GM12873 (cell line): ENCODE measurements at regions not wholly inside any gene's neighbourhood (a gene's known extent, or its start where the extent isn't known, plus 50 kb on each side); places are given as distances from the start of the nearest gene placed in this dataset.

Experiments used
- CTCF ChIP-seq: IDR thresholded peaks from 2 replicates; pipeline ENCODE4 v1.5.1; 2012; ENCODE audit warnings: low read depth, mild to moderate bottlenecking, moderate library complexity, low read length, control low read depth; ENCODE audit not compliant: insufficient read depth; ENCODE audit errors: missing control alignments

- no peak for TF ChIP-seq CTCF
These were observed 146.3 kb downstream of the CDCA7 start for GRCh38 chr2:173500953-173501352.

- TF ChIP-seq CTCF, result no peak
These were observed 147.6 kb downstream of the CDCA7 start for GRCh38 chr2:173502296-173502695.

GRCh38 chr2:173511357-173511756 is 156.7 kb downstream of the CDCA7 start:
- no peak for TF ChIP-seq CTCF

- no peak for TF ChIP-seq CTCF
These were observed 157.3 kb downstream of the CDCA7 start for GRCh38 chr2:173511942-173512341.

- TF ChIP-seq CTCF, result no peak
These were observed 158.5 kb downstream of the CDCA7 start for GRCh38 chr2:173513107-173513727.

GRCh38 chr2:173520918-173521317 is 166.2 kb downstream of the CDCA7 start:
- no peak for TF ChIP-seq CTCF

GRCh38 chr2:173521450-173522192 is 166.9 kb downstream of the CDCA7 start:
- no peak for TF ChIP-seq CTCF
